Activated naive CD4-positive, alpha-beta T cell treated with Interleukin-2 at 50 U/mL for 16 hours (primary cell): ENCODE measurements at regions not wholly inside any gene's neighbourhood (a gene's known extent, or its start where the extent isn't known, plus 50 kb on each side); places are given as distances from the start of the nearest gene placed in this dataset.
"Not testable (repeated sequence)": the region's sequence is repeated elsewhere in the genome, so short reads cannot be mapped to it uniquely, and the experiment has no call there.

Source experiments
- DNase-seq: peaks from one replicate; pipeline ENCODE4 v3.0.0-alpha.2; 2020

- DNase-seq = no peak
These were observed 81.5 kb downstream of the RFLNA start for GRCh38 chr12:124376435-124376834.

DNA sequence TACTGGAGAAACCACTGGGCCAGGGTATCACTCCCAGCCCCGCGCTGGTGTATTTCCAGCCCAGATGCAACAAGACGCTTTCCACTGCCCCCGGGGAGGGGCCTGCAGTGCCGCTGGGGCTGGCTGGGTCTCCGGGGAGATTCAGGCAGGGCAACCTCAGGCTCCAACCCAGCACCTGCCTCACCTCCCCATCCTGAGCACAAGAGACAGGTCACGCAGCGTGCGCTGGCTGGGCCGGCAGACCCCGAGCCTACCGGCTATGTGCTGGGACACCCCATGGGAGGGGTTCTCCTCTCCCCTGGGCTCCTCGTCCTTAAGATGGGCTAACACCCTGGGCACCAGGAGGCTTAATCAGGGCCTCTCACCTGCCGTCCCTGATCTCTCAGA, 80.9 kb downstream of the RFLNA start:
- DNase-seq = no peak

GRCh38 chr12:124375141-124375788, 80.4 kb downstream of the RFLNA start:
- no peak for DNase-seq

GRCh38 chr12:124374567-124374966, 79.7 kb downstream of the RFLNA start:
- DNase-seq = no peak

DNA sequence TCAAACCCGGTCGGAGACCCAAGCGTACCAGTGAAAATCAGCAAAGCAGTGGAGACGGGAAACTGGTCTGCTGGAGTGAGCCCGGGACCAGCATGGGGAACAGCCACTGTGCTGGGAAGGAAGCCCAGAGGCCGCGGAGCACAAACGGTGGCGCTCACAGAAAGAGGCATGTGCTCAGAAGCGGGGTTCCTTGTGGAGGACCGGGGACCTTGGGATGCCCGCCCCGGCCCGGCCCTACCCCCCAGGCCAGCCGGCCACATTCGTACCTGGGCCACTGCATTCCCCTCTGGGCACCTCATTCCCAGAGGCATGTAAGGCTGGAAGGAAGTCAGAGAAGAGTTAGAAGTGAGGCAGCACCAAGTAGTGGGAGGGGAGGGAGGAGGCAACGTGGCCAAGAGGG, 79.3 kb downstream of the RFLNA start:
- no peak for DNase-seq

DNA sequence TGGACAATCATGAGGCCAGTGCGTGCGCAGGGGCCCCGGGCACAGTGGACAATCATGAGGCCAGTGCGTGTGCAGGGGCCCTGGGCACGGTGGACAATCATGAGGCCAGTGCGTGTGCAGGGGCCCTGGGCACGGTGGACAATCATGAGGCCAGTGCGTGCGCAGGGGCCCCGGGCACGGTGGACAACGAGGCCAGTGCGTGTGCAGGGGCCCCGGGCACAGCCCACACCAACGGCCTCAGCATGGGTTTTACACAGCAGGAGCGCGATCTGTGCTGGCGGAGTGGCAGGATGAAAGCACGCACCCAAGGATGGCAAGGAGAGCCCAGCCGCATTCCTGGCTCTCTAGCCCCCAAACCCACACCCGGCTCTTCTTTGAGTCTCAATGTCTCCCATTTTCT, 78.8 kb downstream of the RFLNA start:
- not testable (repeated sequence) for DNase-seq

- no peak for DNase-seq
These were observed 77.9 kb downstream of the RFLNA start for GRCh38 chr12:124372831-124373230.

DNA sequence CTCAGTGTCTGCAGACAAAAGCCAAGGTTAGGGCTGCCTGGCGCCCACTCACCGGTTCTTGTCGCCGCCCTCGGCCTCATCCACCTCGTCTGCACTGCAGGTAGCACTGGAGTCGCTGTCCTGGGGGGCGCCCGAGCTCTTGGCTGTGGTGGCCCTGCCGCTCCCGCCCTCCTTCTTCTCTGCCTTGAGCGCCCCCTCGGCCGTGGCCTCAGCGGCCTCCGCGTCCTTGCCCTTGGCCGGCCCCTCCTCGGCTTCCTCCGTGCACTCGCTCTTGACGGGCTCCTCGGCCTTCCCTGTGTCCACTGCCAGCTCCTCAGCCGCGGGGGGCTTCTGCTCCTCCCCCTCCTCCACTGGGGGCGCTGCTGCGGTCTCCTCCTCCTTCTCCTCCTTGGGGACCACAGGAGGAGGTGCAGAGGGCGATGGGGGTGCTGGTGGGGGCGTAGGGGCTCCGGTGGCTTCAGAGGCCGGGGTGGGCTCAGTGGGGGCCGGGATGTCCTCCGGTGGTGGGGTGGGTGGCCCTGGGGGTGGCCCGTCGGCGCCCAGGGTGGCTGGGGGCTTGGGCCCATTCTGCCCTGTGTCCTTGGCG, 77.2 kb downstream of the RFLNA start:
- DNase-seq = no peak

GRCh38 chr12:124371366-124371765, 76.5 kb downstream of the RFLNA start:
- DNase-seq = no peak

- no peak for DNase-seq
These were observed 76.0 kb downstream of the RFLNA start for GRCh38 chr12:124370851-124371250.

GRCh38 chr12:124370384-124370783, 75.5 kb downstream of the RFLNA start:
- DNase-seq = no peak

- no peak for DNase-seq
These were observed 75.0 kb downstream of the RFLNA start for GRCh38 chr12:124369827-124370378.

GRCh38 chr12:124369055-124369826, 74.3 kb downstream of the RFLNA start:
- no peak for DNase-seq

DNA sequence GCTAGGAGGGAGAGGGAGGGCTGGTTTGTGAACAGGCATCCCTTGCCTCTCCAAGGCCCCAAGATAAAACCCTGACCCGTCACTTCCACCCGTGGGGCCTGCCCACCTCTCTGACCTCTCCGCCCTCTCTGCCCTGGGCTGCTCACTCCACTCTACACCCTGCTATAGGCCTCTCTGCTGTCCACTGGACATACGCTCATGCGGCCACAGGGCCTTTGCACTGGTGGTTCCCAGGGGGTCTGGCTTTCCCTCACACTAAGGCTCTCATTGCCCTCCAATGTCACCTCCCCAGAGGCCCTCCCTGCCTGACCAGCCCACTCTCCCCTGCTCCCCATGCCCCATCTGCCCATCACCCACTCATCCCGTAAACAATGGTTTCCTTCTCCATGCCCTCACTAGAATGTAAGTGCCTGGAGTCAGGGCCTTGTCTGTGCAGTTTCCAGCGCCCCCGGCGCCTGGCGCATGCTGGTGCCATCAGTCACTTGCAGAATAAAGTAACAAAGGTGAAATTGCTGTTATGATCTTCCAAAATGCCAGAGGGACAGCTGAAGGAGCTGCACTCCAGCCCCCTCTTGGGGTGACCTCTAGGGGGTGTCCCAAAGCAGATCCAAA, 73.6 kb downstream of the RFLNA start:
- no peak for DNase-seq

- DNase-seq = no peak
These were observed 71.0 kb downstream of the RFLNA start for GRCh38 chr12:124365726-124366430.
